CD4-positive, CD25-positive, alpha-beta regulatory T cell (primary cell): ENCODE measurements at regions not wholly inside any gene's neighbourhood (a gene's known extent, or its start where the extent isn't known, plus 50 kb on each side); places are given as distances from the start of the nearest gene placed in this dataset.

ENCODE experiments used
- ATAC-seq, 2 donors: fragments of 150-1000 bp; cut with Tn5 transposase; one replicate each; pipeline ENCODE4 v1.10.0; 2021; ENCODE audit warnings: low read depth in 2 of 2, moderate number of reproducible peaks in 2 of 2, moderate library complexity in 1 of 2
- DNase-seq, 3 donors: peaks; one replicate each; pipeline versions ENCODE4 v3.0.0 to v3.0.0-alpha.2; 2012 to 2022; ENCODE audit warnings: mixed read lengths in 1 of 3
- H3K27ac ChIP-seq: one replicate; pipeline ENCODE4 v1.7.0; 2013; ENCODE audit warnings: mild to moderate bottlenecking, low read length; ENCODE audit not compliant: insufficient read depth, poor library complexity, severe bottlenecking
- H3K27me3 ChIP-seq: one replicate; pipeline ENCODE4 v1.7.0; 2013; ENCODE audit warnings: low read length; ENCODE audit not compliant: control insufficient read depth, insufficient read depth
- H3K36me3 ChIP-seq: one replicate; pipeline ENCODE4 v1.7.0; 2013; ENCODE audit warnings: mild to moderate bottlenecking, low read length, moderate library complexity; ENCODE audit not compliant: control insufficient read depth, insufficient read depth
- H3K4me1 ChIP-seq: 2 replicates; pipeline ENCODE4 v1.7.0; 2013; ENCODE audit warnings: mild to moderate bottlenecking, low read length; ENCODE audit not compliant: insufficient read depth, control insufficient read depth, poor library complexity, severe bottlenecking
- H3K4me3 ChIP-seq: one replicate; pipeline ENCODE4 v1.7.0; 2013; ENCODE audit warnings: low read depth, mild to moderate bottlenecking, low read length, moderate library complexity
- H3K9me3 ChIP-seq, 2 experiments: 1 replicate in 1 of 2; 2 replicates in 1 of 2; pipeline ENCODE4 v1.7.0; 2013; ENCODE audit warnings: low read length in 2 of 2, mild to moderate bottlenecking in 1 of 2, moderate library complexity in 1 of 2; ENCODE audit not compliant: control insufficient read depth in 2 of 2
- H3K27ac Mint-ChIP-seq, 3 donors: one replicate each; pipeline ENCODE4 v1.8.0; 2020 to 2022; ENCODE audit warnings: mild to moderate bottlenecking in 3 of 3, mixed read lengths in 3 of 3, moderate library complexity in 2 of 3
- H3K27me3 Mint-ChIP-seq: one replicate; pipeline ENCODE4 v1.8.0; 2022; ENCODE audit warnings: mild to moderate bottlenecking, mixed read lengths
- H3K36me3 Mint-ChIP-seq: one replicate; pipeline ENCODE4 v1.8.0; 2020; ENCODE audit warnings: mixed read lengths
- H3K4me1 Mint-ChIP-seq, 4 donors: one replicate each; pipeline ENCODE4 v1.8.0; 2020 to 2022; ENCODE audit warnings: mixed read lengths in 4 of 4, mild to moderate bottlenecking in 1 of 4
- H3K4me3 Mint-ChIP-seq, 4 donors: one replicate each; pipeline ENCODE4 v1.8.0; 2020 to 2022; ENCODE audit warnings: mild to moderate bottlenecking in 4 of 4, mixed read lengths in 4 of 4, moderate library complexity in 3 of 4
- H3K9me3 Mint-ChIP-seq, 7 donors: one replicate each; pipeline ENCODE4 v1.8.0; 2020 to 2022; ENCODE audit warnings: mixed read lengths in 7 of 7, mild to moderate bottlenecking in 3 of 7, moderate library complexity in 2 of 7

GRCh38 chr2:146598791-146599190 is 1246.0 kb upstream of the ACVR2A start:
- no peak for DNase-seq
- Mint-ChIP-seq H3K9me3 (peaks cover 0 to 4% (median 2%) of the 10 kb centered on the region in 7 donors), H3K27ac (no peak overlapping the region), H3K4me3 (no peak overlapping the region), H3K36me3 (no peaks in the 10 kb centered on the region), H3K27me3 (no peaks in the 10 kb centered on the region), H3K4me1 (no peaks in the 10 kb centered on the region)
- Histone ChIP-seq H3K4me3 (no peak overlapping the region), H3K27ac (no peak overlapping the region), H3K36me3 (no peaks in the 10 kb centered on the region), H3K4me1 (no peaks in the 10 kb centered on the region), H3K27me3 (no peaks in the 10 kb centered on the region), H3K9me3 (peaks cover 0 to 2% of the 10 kb centered on the region in 2 experiments)
- ATAC-seq = no peak

GRCh38 chr2:146597291-146597690 is 1247.5 kb upstream of the ACVR2A start:
- DNase-seq (no peak), ATAC-seq (no peak)
- peaks cover 0 to 6% (median 4%) of the 10 kb centered on the region in 7 donors for H3K9me3 Mint-ChIP-seq
- Histone ChIP-seq H3K4me3 (no peak overlapping the region), H3K9me3 (peaks cover 0 to 2% of the 10 kb centered on the region in 2 experiments), H3K27ac (no peak overlapping the region), H3K36me3 (no peaks in the 10 kb centered on the region), H3K27me3 (no peaks in the 10 kb centered on the region), H3K4me1 (no peaks in the 10 kb centered on the region)
- H3K27ac Mint-ChIP-seq = no peak overlapping the region
- H3K4me1 Mint-ChIP-seq = no peaks in the 10 kb centered on the region
- H3K27me3 Mint-ChIP-seq = no peaks in the 10 kb centered on the region
- H3K4me3 Mint-ChIP-seq = no peak overlapping the region
- no peaks in the 10 kb centered on the region for H3K36me3 Mint-ChIP-seq

GRCh38 chr2:146591908-146592307 is 1252.9 kb upstream of the ACVR2A start:
- Histone ChIP-seq H3K27me3 (no peaks in the 10 kb centered on the region), H3K4me1 (no peaks in the 10 kb centered on the region), H3K27ac (no peak overlapping the region), H3K9me3 (peaks cover 0 to 2% of the 10 kb centered on the region in 2 experiments), H3K4me3 (no peak overlapping the region), H3K36me3 (no peaks in the 10 kb centered on the region)
- Mint-ChIP-seq H3K4me3 (no peak overlapping the region), H3K9me3 (peaks cover 0 to 8% (median 4%) of the 10 kb centered on the region in 7 donors), H3K36me3 (no peaks in the 10 kb centered on the region), H3K27ac (no peak overlapping the region), H3K27me3 (no peaks in the 10 kb centered on the region), H3K4me1 (no peaks in the 10 kb centered on the region)
- no peak for ATAC-seq
- no peak for DNase-seq

- no peak overlapping the region for H3K4me3 Mint-ChIP-seq
- no peaks in the 10 kb centered on the region for H3K9me3 ChIP-seq
- H3K9me3 Mint-ChIP-seq = peaks cover 0 to 15% (median 1%) of the 10 kb centered on the region in 7 donors
- no peaks in the 10 kb centered on the region for H3K4me1 ChIP-seq
- H3K27me3 Mint-ChIP-seq = no peaks in the 10 kb centered on the region
- no peak overlapping the region for H3K27ac Mint-ChIP-seq
- H3K27ac ChIP-seq = no peak overlapping the region
- no peaks in the 10 kb centered on the region for H3K36me3 Mint-ChIP-seq
- H3K36me3 ChIP-seq = no peaks in the 10 kb centered on the region
- ATAC-seq = no peak
- no peak overlapping the region for H3K4me3 ChIP-seq
- no peak for DNase-seq
- H3K4me1 Mint-ChIP-seq = no peaks in the 10 kb centered on the region
- H3K27me3 ChIP-seq = no peaks in the 10 kb centered on the region
These were observed 1257.5 kb upstream of the ACVR2A start for GRCh38 chr2:146587291-146587713.

GRCh38 chr2:146584316-146584715 is 1260.5 kb upstream of the ACVR2A start:
- H3K4me1 ChIP-seq = no peaks in the 10 kb centered on the region

GRCh38 chr2:146579147-146579930 is 1265.5 kb upstream of the ACVR2A start:
- Mint-ChIP-seq H3K9me3 (peaks cover 0 to 4% (median 0%) of the 10 kb centered on the region in 7 donors), H3K27me3 (no peaks in the 10 kb centered on the region), H3K36me3 (no peaks in the 10 kb centered on the region), H3K4me1 (no peaks in the 10 kb centered on the region), H3K4me3 (no peak overlapping the region), H3K27ac (no peak overlapping the region)
- Histone ChIP-seq H3K27ac (no peak overlapping the region), H3K4me3 (no peak overlapping the region), H3K9me3 (no peaks in the 10 kb centered on the region), H3K36me3 (no peaks in the 10 kb centered on the region), H3K4me1 (no peaks in the 10 kb centered on the region), H3K27me3 (no peaks in the 10 kb centered on the region)
- DNase-seq = no peak
- no peak for ATAC-seq

More at GRCh38 chr2:146584316-146584715, 1260.5 kb upstream of the ACVR2A start:
- Mint-ChIP-seq H3K9me3 (peaks cover 0 to 10% (median 4%) of the 10 kb centered on the region in 7 donors), H3K27ac (no peak overlapping the region), H3K27me3 (no peaks in the 10 kb centered on the region), H3K36me3 (no peaks in the 10 kb centered on the region), H3K4me1 (no peaks in the 10 kb centered on the region), H3K4me3 (no peak overlapping the region)
- Histone ChIP-seq H3K27ac (no peak overlapping the region), H3K27me3 (no peaks in the 10 kb centered on the region), H3K36me3 (no peaks in the 10 kb centered on the region), H3K9me3 (no peaks in the 10 kb centered on the region), H3K4me3 (no peak overlapping the region)
- ATAC-seq = no peak
- DNase-seq = no peak

- no peak for DNase-seq
- Histone ChIP-seq H3K4me1 (no peaks in the 10 kb centered on the region), H3K9me3 (no peaks in the 10 kb centered on the region), H3K27ac (no peak overlapping the region), H3K4me3 (no peak overlapping the region), H3K36me3 (no peaks in the 10 kb centered on the region), H3K27me3 (no peaks in the 10 kb centered on the region)
- no peak for ATAC-seq
- H3K27ac Mint-ChIP-seq = no peak overlapping the region
- no peaks in the 10 kb centered on the region for H3K4me1 Mint-ChIP-seq
- H3K4me3 Mint-ChIP-seq = no peak overlapping the region
- no peaks in the 10 kb centered on the region for H3K27me3 Mint-ChIP-seq
- H3K9me3 Mint-ChIP-seq = peaks cover 0 to 3% (median 0%) of the 10 kb centered on the region in 7 donors
- no peaks in the 10 kb centered on the region for H3K36me3 Mint-ChIP-seq
These were observed 1268.3 kb upstream of the ACVR2A start for GRCh38 chr2:146576339-146577111.
